Lung (tissue), 11 donors: ENCODE measurements at regions not wholly inside any gene's neighbourhood (a gene's known extent, or its start where the extent isn't known, plus 50 kb on each side); places are given as distances from the start of the nearest gene placed in this dataset.

Experiments used
- ATAC-seq: fragments of 200-7000 bp; cut with Tn5 transposase; one replicate; pipeline ENCODE4 v1.9.1; 2020; ENCODE audit warnings: moderate number of reproducible peaks; ENCODE audit not compliant: insufficient read depth, low FRiP score
- DNase-seq, 3 donors: peaks; one replicate each; pipeline ENCODE4 v3.0.0-alpha.2; 2013 to 2017
- H3K27ac ChIP-seq, 2 donors: one replicate each; pipeline ENCODE4 v1.5.1; 2013; ENCODE audit warnings: mild to moderate bottlenecking in 2 of 2, moderate library complexity in 2 of 2, control low read depth in 1 of 2, inconsistent platforms in 1 of 2, low read depth in 1 of 2, low read length in 1 of 2
- H3K27me3 ChIP-seq, 3 donors: one replicate each; pipeline ENCODE4 v1.5.1; 2013; ENCODE audit warnings: low read length in 2 of 3; ENCODE audit not compliant: control insufficient read depth in 3 of 3, insufficient read depth in 3 of 3
- H3K36me3 ChIP-seq, 4 donors: one replicate each; pipeline ENCODE4 v1.5.1; 2013; ENCODE audit warnings: low read length in 4 of 4, mild to moderate bottlenecking in 1 of 4, moderate library complexity in 1 of 4; ENCODE audit not compliant: control insufficient read depth in 4 of 4, insufficient read depth in 4 of 4
- H3K4me1 ChIP-seq, 5 donors: one replicate each; pipeline ENCODE4 v1.5.1; 2013; ENCODE audit warnings: low read length in 5 of 5, mild to moderate bottlenecking in 2 of 5, moderate library complexity in 1 of 5; ENCODE audit not compliant: control insufficient read depth in 5 of 5, insufficient read depth in 5 of 5
- H3K4me3 ChIP-seq: one replicate; pipeline ENCODE4 v1.5.1; 2013; ENCODE audit warnings: mild to moderate bottlenecking, control low read depth, moderate library complexity
- H3K9ac ChIP-seq, 2 donors: one replicate each; pipeline ENCODE4 v1.5.1; 2013; ENCODE audit warnings: low read length in 2 of 2, control low read depth in 1 of 2; ENCODE audit not compliant: insufficient read depth in 1 of 2
- H3K9me3 ChIP-seq, 4 donors: one replicate each; pipeline ENCODE4 v1.5.1; 2013; ENCODE audit warnings: low read length in 3 of 4, mild to moderate bottlenecking in 1 of 4, moderate library complexity in 1 of 4; ENCODE audit not compliant: control insufficient read depth in 4 of 4, insufficient read depth in 3 of 4
- CTCF ChIP-seq: IDR thresholded peaks from 2 replicates; pipeline ENCODE4 v1.5.1; 2012; ENCODE audit warnings: mild to moderate bottlenecking; ENCODE audit errors: control extremely low read depth, extremely low read depth
- WGBS, 2 donors: extraction: QIAGEN DNeasy Blood & Tissue Kit; methylation state at CpG; one replicate each; pipeline ENCODE4 v1.1.7; 2013; 5-methylcytosine and 5-hydroxymethylcytosine counted together
- donor health status: control.
- donor health status: control.
- donor health status: Bipolar disorder and iron deficiency.
- donor health status: healthy.
- donor health status: DM: yes; HTN: yes; CAD: no.

- ATAC-seq (no peak), DNase-seq (no peak)
- Histone ChIP-seq H3K27me3 (no peaks in the 10 kb centered on the region), H3K9ac (no peak overlapping the region), H3K27ac (no peak overlapping the region), H3K4me1 (peaks cover 0 to 5% (median 0%) of the 10 kb centered on the region in 5 donors), H3K9me3 (no peaks in the 10 kb centered on the region), H3K4me3 (no peak overlapping the region), H3K36me3 (no peaks in the 10 kb centered on the region)
- no peak for TF ChIP-seq CTCF
- 77 to 88% methylated on average over 5 of the region's 5 CpGs for WGBS, 2 donors
Measured at GRCh38 chr2:201955231-201955630, 78.4 kb upstream of the FZD7 start.

- WGBS, 2 donors: 82 to 90% methylated on average over 4 of the region's 4 CpGs
- Histone ChIP-seq H3K4me3 (no peak overlapping the region), H3K36me3 (no peaks in the 10 kb centered on the region), H3K27ac (no peak overlapping the region), H3K27me3 (no peaks in the 10 kb centered on the region), H3K4me1 (peaks cover 0 to 10% (median 0%) of the 10 kb centered on the region in 5 donors), H3K9ac (no peak overlapping the region), H3K9me3 (no peaks in the 10 kb centered on the region)
- no peak for ATAC-seq
- peak in 1 of 3 donors; percentile 40 for DNase-seq
- no peak for TF ChIP-seq CTCF
Measured at GRCh38 chr2:201955702-201956141, 77.9 kb upstream of the FZD7 start.

GRCh38 chr2:201956361-201956760 is 77.3 kb upstream of the FZD7 start:
- no peak overlapping the region for H3K27ac ChIP-seq
- 90 to 97% methylated on average over 7 of the region's 7 CpGs for WGBS, 2 donors
- H3K27me3 ChIP-seq: no peaks in the 10 kb centered on the region
- no peaks in the 10 kb centered on the region for H3K9me3 ChIP-seq
- H3K36me3 ChIP-seq: no peaks in the 10 kb centered on the region
- ATAC-seq (no peak), DNase-seq (no peak)
- H3K4me1 ChIP-seq: peaks cover 0 to 11% (median 0%) of the 10 kb centered on the region in 5 donors
- no peak overlapping the region for H3K4me3 ChIP-seq
- no peak for TF ChIP-seq CTCF
- H3K9ac ChIP-seq: no peak overlapping the region

- peaks cover 0 to 11% (median 0%) of the 10 kb centered on the region in 5 donors for H3K4me1 ChIP-seq
- DNase-seq (no peak), ATAC-seq (no peak)
- no peak for TF ChIP-seq CTCF
- H3K27ac ChIP-seq: no peak overlapping the region
- H3K27me3 ChIP-seq: no peaks in the 10 kb centered on the region
- H3K36me3 ChIP-seq: no peaks in the 10 kb centered on the region
- no peak overlapping the region for H3K9ac ChIP-seq
- 88 to 96% methylated on average over 1 of the region's 1 CpG for WGBS, 2 donors
- H3K4me3 ChIP-seq: no peak overlapping the region
- no peaks in the 10 kb centered on the region for H3K9me3 ChIP-seq
Measured at GRCh38 chr2:201957091-201957490, 76.6 kb upstream of the FZD7 start.
